ENCODE measurements at regions not wholly inside any gene's neighbourhood (a gene's known extent, or its start where the extent isn't known, plus 50 kb on each side); places are given as distances from the start of the nearest gene placed in this dataset.

DNA sequence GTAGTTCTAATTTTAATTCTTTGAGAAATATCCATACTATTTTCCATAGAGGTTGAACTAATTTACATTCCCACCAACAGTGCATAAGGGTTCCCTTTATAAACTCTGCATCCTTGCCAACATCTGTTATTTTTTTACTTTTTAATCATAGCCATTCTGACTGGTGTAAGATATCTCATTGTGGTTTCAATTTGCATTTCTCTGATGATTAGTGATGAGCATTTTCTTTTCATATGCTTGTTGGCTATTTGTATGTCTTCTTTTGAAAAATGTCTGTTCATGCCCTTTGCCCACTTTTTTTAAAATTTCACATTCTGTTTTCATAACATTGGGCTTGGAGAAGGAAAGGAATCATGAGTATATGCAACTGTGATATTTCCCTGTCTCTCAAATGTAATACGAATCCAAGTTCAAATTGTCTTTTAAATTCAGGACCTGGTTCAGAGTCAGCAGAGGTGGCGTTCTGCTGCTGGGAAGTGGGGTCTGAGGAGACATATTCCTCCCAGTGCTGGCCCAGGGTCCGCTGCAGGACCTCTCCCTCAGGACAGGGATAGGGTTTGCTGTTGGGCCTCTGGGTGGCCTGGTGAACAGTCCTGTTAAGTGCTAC lies 81.2 kb upstream of the ETV6 start:
- H3K4me1 ChIP-seq (ENCODE audit: control insufficient read depth, extremely low read depth, insufficient read depth, low read length), result no peaks in the 10 kb centered on the region
- no peak overlapping the region for H2AFZ ChIP-seq (ENCODE audit: low read length)
- H3K4me3 ChIP-seq (replicated peaks in 1 of 4; ENCODE audit: control extremely low read depth in 1 of 4, insufficient read depth in 1 of 4, low read depth in 3 of 4, low read length in 4 of 4), result no peak overlapping the region
- TF ChIP-seq, protein P1, sequence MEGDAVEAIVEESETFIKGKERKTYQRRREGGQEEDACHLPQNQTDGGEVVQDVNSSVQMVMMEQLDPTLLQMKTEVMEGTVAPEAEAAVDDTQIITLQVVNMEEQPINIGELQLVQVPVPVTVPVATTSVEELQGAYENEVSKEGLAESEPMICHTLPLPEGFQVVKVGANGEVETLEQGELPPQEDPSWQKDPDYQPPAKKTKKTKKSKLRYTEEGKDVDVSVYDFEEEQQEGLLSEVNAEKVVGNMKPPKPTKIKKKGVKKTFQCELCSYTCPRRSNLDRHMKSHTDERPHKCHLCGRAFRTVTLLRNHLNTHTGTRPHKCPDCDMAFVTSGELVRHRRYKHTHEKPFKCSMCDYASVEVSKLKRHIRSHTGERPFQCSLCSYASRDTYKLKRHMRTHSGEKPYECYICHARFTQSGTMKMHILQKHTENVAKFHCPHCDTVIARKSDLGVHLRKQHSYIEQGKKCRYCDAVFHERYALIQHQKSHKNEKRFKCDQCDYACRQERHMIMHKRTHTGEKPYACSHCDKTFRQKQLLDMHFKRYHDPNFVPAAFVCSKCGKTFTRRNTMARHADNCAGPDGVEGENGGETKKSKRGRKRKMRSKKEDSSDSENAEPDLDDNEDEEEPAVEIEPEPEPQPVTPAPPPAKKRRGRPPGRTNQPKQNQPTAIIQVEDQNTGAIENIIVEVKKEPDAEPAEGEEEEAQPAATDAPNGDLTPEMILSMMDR (conservative IDR thresholded peaks at IDR 0.05 in 1 of 2, IDR thresholded peaks at IDR 0.05 in 1 of 2; ENCODE audit: low read depth in 1 of 2, low read length in 2 of 2), result no peak
- no peak for TF ChIP-seq EZH2 (IDR thresholded peaks at IDR 0.05; ENCODE audit: low read length, missing control alignments)
- no peak for DNase-seq (ENCODE audit: low read depth in 2 of 2)
- no peaks in the 10 kb centered on the region for H3K9me3 ChIP-seq (ENCODE audit: control insufficient read depth, insufficient read depth, low read depth, low read length)
- no peak overlapping the region for H3K9ac ChIP-seq (ENCODE audit: insufficient read depth, low read length)
- H3K27me3 ChIP-seq (ENCODE audit: control insufficient read depth, insufficient read depth, low read length), result no peaks in the 10 kb centered on the region
- H3K36me3 ChIP-seq (ENCODE audit: control insufficient read depth, insufficient read depth, low read length), result no peaks in the 10 kb centered on the region
- no peaks in the 10 kb centered on the region for H4K20me1 ChIP-seq (ENCODE audit: control insufficient read depth, extremely low read depth, insufficient read depth, low read length)
- no peaks in the 10 kb centered on the region for H3K79me2 ChIP-seq (ENCODE audit: control insufficient read depth, insufficient read depth, low read length)
- H3K27ac ChIP-seq (ENCODE audit: insufficient read depth, low read length), result no peak overlapping the region
- H3K4me2 ChIP-seq (ENCODE audit: extremely low read depth, insufficient read depth, low read length), result no peak overlapping the region

DNA sequence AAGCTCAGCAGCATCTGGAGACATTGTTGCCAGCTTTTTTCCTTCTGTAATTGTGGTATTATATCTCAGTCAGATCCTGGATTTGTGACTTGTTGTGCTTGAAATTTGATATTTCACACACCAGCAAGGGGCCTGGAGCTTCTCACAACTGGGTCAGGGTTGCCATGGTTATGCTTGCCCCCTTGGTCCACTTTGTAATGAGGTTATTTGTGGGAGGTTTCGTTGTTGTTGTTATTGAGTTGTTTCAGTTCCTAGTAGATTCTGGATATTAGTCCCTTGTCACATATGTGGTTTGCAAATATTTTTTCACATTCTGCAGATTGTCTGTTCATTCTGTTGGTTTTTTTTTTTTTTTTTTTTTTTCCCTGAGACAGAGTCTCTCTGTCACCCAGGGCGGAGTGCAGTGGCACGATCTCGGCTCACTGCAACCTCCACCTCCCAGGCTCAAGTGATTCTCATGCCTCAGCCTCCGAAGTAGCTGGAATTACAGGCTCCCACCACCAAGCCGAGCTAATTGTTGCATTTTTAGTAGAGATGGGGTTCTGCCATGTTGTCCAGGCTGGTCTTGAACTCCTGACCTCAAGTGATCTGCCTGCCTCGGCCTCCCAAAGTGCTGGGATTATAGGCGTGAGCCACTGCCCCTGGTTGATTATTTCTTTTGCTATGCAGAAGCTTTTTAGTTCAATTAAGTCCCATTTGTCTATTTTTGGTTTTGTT lies 80.6 kb upstream of the ETV6 start:
- no peaks in the 10 kb centered on the region for H3K36me3 ChIP-seq (ENCODE audit: control insufficient read depth, insufficient read depth, low read length)
- TF ChIP-seq, protein P1 (conservative IDR thresholded peaks at IDR 0.05 in 1 of 2, IDR thresholded peaks at IDR 0.05 in 1 of 2; ENCODE audit: low read depth in 1 of 2, low read length in 2 of 2), result no peak
- TF ChIP-seq EZH2 (IDR thresholded peaks at IDR 0.05; ENCODE audit: low read length, missing control alignments), result no peak

DNA sequence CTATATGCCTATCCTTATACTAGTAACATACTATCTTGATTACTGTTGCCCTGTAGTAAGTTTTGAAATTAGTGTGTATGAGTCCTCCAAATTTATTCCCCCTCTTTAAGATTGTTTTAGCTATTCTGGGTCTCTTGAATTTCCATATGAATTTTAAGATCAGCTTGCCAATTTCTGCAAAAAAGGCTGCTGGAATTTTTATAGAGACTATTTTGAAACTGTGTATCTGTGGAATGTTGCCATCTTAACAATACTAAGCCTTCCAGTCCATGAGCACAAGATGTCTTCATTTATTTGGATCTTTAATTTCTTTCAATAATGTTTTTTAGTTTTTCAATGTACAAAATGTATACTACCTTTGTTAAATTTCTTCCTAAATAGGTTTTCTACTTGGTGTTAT lies 79.8 kb upstream of the ETV6 start:
- no peak overlapping the region for H3K9ac ChIP-seq (ENCODE audit: insufficient read depth, low read length)
- no peaks in the 10 kb centered on the region for H3K4me1 ChIP-seq (ENCODE audit: control insufficient read depth, extremely low read depth, insufficient read depth, low read length)
- no peak overlapping the region for H3K4me2 ChIP-seq (ENCODE audit: extremely low read depth, insufficient read depth, low read length)
- no peaks in the 10 kb centered on the region for H4K20me1 ChIP-seq (ENCODE audit: control insufficient read depth, extremely low read depth, insufficient read depth, low read length)
- H2AFZ ChIP-seq (ENCODE audit: low read length), result no peak overlapping the region
- H3K27me3 ChIP-seq (ENCODE audit: control insufficient read depth, insufficient read depth, low read length), result no peaks in the 10 kb centered on the region
- TF ChIP-seq EZH2 (IDR thresholded peaks at IDR 0.05; ENCODE audit: low read length, missing control alignments), result no peak
- TF ChIP-seq, protein P1 (conservative IDR thresholded peaks at IDR 0.05 in 1 of 2, IDR thresholded peaks at IDR 0.05 in 1 of 2; ENCODE audit: low read depth in 1 of 2, low read length in 2 of 2), result no peak
- no peak overlapping the region for H3K27ac ChIP-seq (ENCODE audit: insufficient read depth, low read length)
- no peaks in the 10 kb centered on the region for H3K9me3 ChIP-seq (ENCODE audit: control insufficient read depth, insufficient read depth, low read depth, low read length)
- no peaks in the 10 kb centered on the region for H3K36me3 ChIP-seq (ENCODE audit: control insufficient read depth, insufficient read depth, low read length)
- no peaks in the 10 kb centered on the region for H3K79me2 ChIP-seq (ENCODE audit: control insufficient read depth, insufficient read depth, low read length)
- no peak overlapping the region for H3K4me3 ChIP-seq (replicated peaks in 1 of 4; ENCODE audit: control extremely low read depth in 1 of 4, insufficient read depth in 1 of 4, low read depth in 3 of 4, low read length in 4 of 4)
- no peak for DNase-seq (ENCODE audit: low read depth in 2 of 2)

More for the DNA sequence above, 80.6 kb upstream of the ETV6 start:
- Histone ChIP-seq H2AFZ (ENCODE audit: low read length) (no peak overlapping the region), H3K9me3 (ENCODE audit: control insufficient read depth, insufficient read depth, low read depth, low read length) (no peaks in the 10 kb centered on the region), H3K9ac (ENCODE audit: insufficient read depth, low read length) (no peak overlapping the region), H3K4me1 (ENCODE audit: control insufficient read depth, extremely low read depth, insufficient read depth, low read length) (no peaks in the 10 kb centered on the region), H3K4me3 (replicated peaks in 1 of 4; ENCODE audit: control extremely low read depth in 1 of 4, insufficient read depth in 1 of 4, low read depth in 3 of 4, low read length in 4 of 4) (no peak overlapping the region), H4K20me1 (ENCODE audit: control insufficient read depth, extremely low read depth, insufficient read depth, low read length) (no peaks in the 10 kb centered on the region), H3K79me2 (ENCODE audit: control insufficient read depth, insufficient read depth, low read length) (no peaks in the 10 kb centered on the region), H3K27me3 (ENCODE audit: control insufficient read depth, insufficient read depth, low read length) (no peaks in the 10 kb centered on the region), H3K4me2 (ENCODE audit: extremely low read depth, insufficient read depth, low read length) (no peak overlapping the region), H3K27ac (ENCODE audit: insufficient read depth, low read length) (no peak overlapping the region)
- DNase-seq (ENCODE audit: low read depth in 2 of 2), result no peak
